GM21825 (cell line): ENCODE measurements at regions not wholly inside any gene's neighbourhood (a gene's known extent, or its start where the extent isn't known, plus 50 kb on each side); places are given as distances from the start of the nearest gene placed in this dataset.

ENCODE experiments used
- ATAC-seq: cut with Tn5 transposase; IDR thresholded peaks from one replicate; pipeline ENCODE4 v1.9.1; 2021; ENCODE audit warnings: mild to moderate bottlenecking, moderate library complexity; ENCODE audit not compliant: unreplicated experiment

- no peak for ATAC-seq
Observed at GRCh38 chr6:164130585-164130984, 716.1 kb downstream of the QKI start.

- no peak for ATAC-seq
Observed at GRCh38 chr6:164130151-164130550, 715.6 kb downstream of the QKI start.

GRCh38 chr6:164129218-164129617 lies 714.7 kb downstream of the QKI start:
- no peak for ATAC-seq

- no peak for ATAC-seq
Observed at GRCh38 chr6:164128101-164128500, 713.6 kb downstream of the QKI start.

GRCh38 chr6:164124986-164125385 lies 710.5 kb downstream of the QKI start:
- no peak for ATAC-seq

GRCh38 chr6:164124473-164124872 lies 710.0 kb downstream of the QKI start:
- no peak for ATAC-seq

- no peak for ATAC-seq
Observed at GRCh38 chr6:164122109-164122508, 707.6 kb downstream of the QKI start.

- no peak for ATAC-seq
Observed at GRCh38 chr6:164121527-164121926, 707.0 kb downstream of the QKI start.

- no peak for ATAC-seq
Observed at GRCh38 chr6:164114651-164115050, 700.1 kb downstream of the QKI start.

GRCh38 chr6:164114051-164114450 lies 699.5 kb downstream of the QKI start:
- no peak for ATAC-seq

GRCh38 chr6:164113637-164114036 lies 699.1 kb downstream of the QKI start:
- no peak for ATAC-seq

- no peak for ATAC-seq
Observed at GRCh38 chr6:164109770-164110140, 695.2 kb downstream of the QKI start.

GRCh38 chr6:164108869-164109769 lies 694.6 kb downstream of the QKI start:
- no peak for ATAC-seq

GRCh38 chr6:164108092-164108491 lies 693.6 kb downstream of the QKI start:
- no peak for ATAC-seq

- no peak for ATAC-seq
Observed at GRCh38 chr6:164107297-164107995, 692.9 kb downstream of the QKI start.

- no peak for ATAC-seq
Observed at GRCh38 chr6:164106345-164106769, 691.8 kb downstream of the QKI start.

- no peak for ATAC-seq
Observed at GRCh38 chr6:164105705-164106104, 691.2 kb downstream of the QKI start.

GRCh38 chr6:164104432-164104831 lies 689.9 kb downstream of the QKI start:
- ATAC-seq, result no peak

- no peak for ATAC-seq
Observed at GRCh38 chr6:164102693-164103092, 688.2 kb downstream of the QKI start.

- no peak for ATAC-seq
Observed at GRCh38 chr6:164101859-164102258, 687.3 kb downstream of the QKI start.

GRCh38 chr6:164099269-164099865 lies 684.8 kb downstream of the QKI start:
- ATAC-seq, result no peak

- no peak for ATAC-seq
Observed at GRCh38 chr6:164098857-164099267, 684.3 kb downstream of the QKI start.
